Left lung (tissue), 4 donors: ENCODE measurements at regions not wholly inside any gene's neighbourhood (a gene's known extent, or its start where the extent isn't known, plus 50 kb on each side); places are given as distances from the start of the nearest gene placed in this dataset.
"Not testable (repeated sequence)": the region's sequence is repeated elsewhere in the genome, so short reads cannot be mapped to it uniquely, and the experiment has no call there.

Experiments used
- ATAC-seq: fragments of 200-7000 bp; cut with Tn5 transposase; one replicate; pipeline ENCODE4 v1.9.1; 2020; ENCODE audit warnings: moderate library complexity
- DNase-seq, 4 donors: peaks; one replicate each; pipeline ENCODE4 v3.0.0-alpha.2; 2013 to 2020
- H3K27ac ChIP-seq, 2 donors: fragments of 200-600 bp; sonication (generic) in 1 of 2; one replicate each; pipeline versions ENCODE4 v1.5.0 to v1.8.0; 2020 to 2021
- H3K27me3 ChIP-seq, 2 donors: fragments of 200-600 bp; sonication (generic) in 1 of 2; one replicate each; pipeline versions ENCODE4 v1.5.0 to v1.8.0; 2020 to 2021
- H3K36me3 ChIP-seq, 2 donors: fragments of 200-600 bp; sonication (generic) in 1 of 2; one replicate each; pipeline versions ENCODE4 v1.5.0 to v1.8.0; 2020 to 2021
- H3K4me1 ChIP-seq, 2 donors: fragments of 200-600 bp; one replicate each; pipeline ENCODE4 v1.8.0; 2021
- H3K4me3 ChIP-seq, 2 donors: fragments of 200-600 bp; sonication (generic) in 1 of 2; one replicate each; pipeline versions ENCODE4 v1.5.0 to v1.8.0; 2020 to 2021; ENCODE audit warnings: mild to moderate bottlenecking in 1 of 2
- H3K9me3 ChIP-seq, 2 donors: fragments of 200-600 bp; sonication (generic) in 1 of 2; one replicate each; pipeline versions ENCODE4 v1.5.0 to v1.8.0; 2020 to 2021
- intact Hi-C, 2 donors: fragments of 100-400 bp; cut with DNase I; formaldehyde crosslinking; loops; one replicate each; pipeline versions ENCODE4 v1.11.2 to v1.14.2; 2022
- TF ChIP-seq, protein P1 (sequence below), 2 donors: fragments of 200-600 bp; sonication (generic) in 1 of 2; IDR thresholded peaks; one replicate each; pipeline versions ENCODE4 v1.5.0 to v1.8.0; 2021; ENCODE audit warnings: antibody characterized with exemption in 2 of 2
- donor health status: DM: no; HTN: yes; CAD: no.
- donor health status: DM: no; HTN: no; CAD: no.

DNA sequence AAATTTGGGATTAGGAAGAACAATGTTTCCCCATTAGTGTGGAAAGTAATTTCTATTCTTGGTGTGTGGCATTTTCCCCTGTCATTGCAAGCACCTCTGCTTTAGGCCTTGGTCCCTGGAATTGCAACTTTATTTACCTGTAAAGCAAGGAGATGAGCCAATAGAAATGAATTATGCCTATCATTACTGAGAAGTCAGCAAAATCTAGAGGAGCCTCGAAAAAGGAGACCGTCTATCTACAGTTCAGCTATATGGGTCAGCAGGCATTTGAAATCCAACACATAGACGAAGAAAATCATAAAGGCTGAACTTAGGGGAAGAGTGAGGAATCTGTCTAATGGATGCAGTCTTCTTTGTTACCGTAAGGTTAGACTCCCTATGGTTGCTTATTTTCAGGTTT, 161.1 kb downstream of the CCDC71L start:
- Histone ChIP-seq H3K4me1 (no peaks in the 10 kb centered on the region), H3K27me3 (no peaks in the 10 kb centered on the region), H3K4me3 (no peak overlapping the region), H3K36me3 (no peaks in the 10 kb centered on the region), H3K9me3 (no peaks in the 10 kb centered on the region), H3K27ac (no peak overlapping the region)
- intact Hi-C loops: no loop called here
- ATAC-seq: no peak
- TF ChIP-seq, protein P1, sequence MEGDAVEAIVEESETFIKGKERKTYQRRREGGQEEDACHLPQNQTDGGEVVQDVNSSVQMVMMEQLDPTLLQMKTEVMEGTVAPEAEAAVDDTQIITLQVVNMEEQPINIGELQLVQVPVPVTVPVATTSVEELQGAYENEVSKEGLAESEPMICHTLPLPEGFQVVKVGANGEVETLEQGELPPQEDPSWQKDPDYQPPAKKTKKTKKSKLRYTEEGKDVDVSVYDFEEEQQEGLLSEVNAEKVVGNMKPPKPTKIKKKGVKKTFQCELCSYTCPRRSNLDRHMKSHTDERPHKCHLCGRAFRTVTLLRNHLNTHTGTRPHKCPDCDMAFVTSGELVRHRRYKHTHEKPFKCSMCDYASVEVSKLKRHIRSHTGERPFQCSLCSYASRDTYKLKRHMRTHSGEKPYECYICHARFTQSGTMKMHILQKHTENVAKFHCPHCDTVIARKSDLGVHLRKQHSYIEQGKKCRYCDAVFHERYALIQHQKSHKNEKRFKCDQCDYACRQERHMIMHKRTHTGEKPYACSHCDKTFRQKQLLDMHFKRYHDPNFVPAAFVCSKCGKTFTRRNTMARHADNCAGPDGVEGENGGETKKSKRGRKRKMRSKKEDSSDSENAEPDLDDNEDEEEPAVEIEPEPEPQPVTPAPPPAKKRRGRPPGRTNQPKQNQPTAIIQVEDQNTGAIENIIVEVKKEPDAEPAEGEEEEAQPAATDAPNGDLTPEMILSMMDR (IDR thresholded peaks at IDR 0.05): no peak
- DNase-seq: no peak

- intact Hi-C loops, DNase-seq: not testable (repeated sequence)
These were observed 163.0 kb downstream of the CCDC71L start for GRCh38 chr7:106498005-106498404.

DNA sequence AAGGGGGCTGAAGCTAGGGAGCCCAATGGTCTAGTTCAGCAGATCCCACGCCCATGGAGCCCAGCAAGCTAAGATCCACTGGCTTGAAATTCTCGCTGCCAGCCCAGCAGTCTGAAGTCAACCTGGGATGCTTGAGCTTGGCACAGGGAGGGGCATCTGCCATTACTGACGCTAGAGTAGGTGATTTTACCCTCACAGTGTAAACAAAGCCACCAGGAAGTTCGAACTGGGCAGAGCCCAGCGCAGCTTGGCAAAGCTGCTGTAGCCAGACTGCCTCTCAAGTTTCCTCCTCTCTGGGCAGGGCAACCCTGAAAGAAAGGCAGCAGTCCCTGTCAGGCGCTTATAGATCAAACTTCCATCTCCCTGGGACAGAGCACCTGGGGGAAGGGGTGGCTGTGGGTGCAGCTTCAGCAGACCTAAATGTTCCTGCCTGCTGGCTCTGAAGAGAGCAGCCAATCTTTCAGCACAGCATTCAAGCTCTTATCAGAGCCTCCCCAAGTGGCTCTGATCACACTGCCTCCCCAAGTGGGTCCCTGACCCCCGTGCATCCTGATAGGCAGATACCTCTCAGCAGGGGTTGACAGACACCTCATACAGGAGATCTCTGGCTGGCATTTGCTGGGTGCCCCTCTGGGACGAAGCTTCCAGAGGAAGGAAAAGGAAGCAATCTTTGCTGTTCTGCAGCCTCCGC, 167.8 kb downstream of the CCDC71L start:
- Histone ChIP-seq H3K4me1 (no peaks in the 10 kb centered on the region), H3K27ac (no peak overlapping the region), H3K9me3 (no peaks in the 10 kb centered on the region), H3K4me3 (no peak overlapping the region), H3K27me3 (no peaks in the 10 kb centered on the region), H3K36me3 (no peaks in the 10 kb centered on the region)
- DNase-seq (peak in 3 of 4 donors; percentile 19 to 79 (median 64)), ATAC-seq (peak; percentile 88)
- TF ChIP-seq, protein P1 (IDR thresholded peaks at IDR 0.05): no peak
- intact Hi-C loops: no loop called here

More at GRCh38 chr7:106498005-106498404, 163.0 kb downstream of the CCDC71L start:
- ATAC-seq, H3K36me3 ChIP-seq, H3K27me3 ChIP-seq, H3K4me3 ChIP-seq, H3K9me3 ChIP-seq, H3K27ac ChIP-seq, H3K4me1 ChIP-seq: not testable (repeated sequence)

- peaks cover 8 to 19% of the 10 kb centered on the region in 2 donors for H3K4me1 ChIP-seq
- H3K27me3 ChIP-seq: no peaks in the 10 kb centered on the region
- no peak for DNase-seq
- H3K27ac ChIP-seq: no peak overlapping the region
- H3K36me3 ChIP-seq: no peaks in the 10 kb centered on the region
- ATAC-seq: no peak
- H3K4me3 ChIP-seq: no peak overlapping the region
- TF ChIP-seq, protein P1 (IDR thresholded peaks at IDR 0.05): no peak
- no peaks in the 10 kb centered on the region for H3K9me3 ChIP-seq
- intact Hi-C loops: no loop called here
These were observed 172.5 kb downstream of the CCDC71L start for GRCh38 chr7:106488465-106488864.

GRCh38 chr7:106487892-106488291, 173.1 kb downstream of the CCDC71L start:
- no peaks in the 10 kb centered on the region for H3K27me3 ChIP-seq
- TF ChIP-seq, protein P1 (IDR thresholded peaks at IDR 0.05): no peak
- no peak for ATAC-seq
- intact Hi-C loops: no loop called here
- H3K36me3 ChIP-seq: no peaks in the 10 kb centered on the region
- H3K27ac ChIP-seq: no peak overlapping the region
- H3K4me3 ChIP-seq: no peak overlapping the region
- peaks cover 8 to 19% of the 10 kb centered on the region in 2 donors for H3K4me1 ChIP-seq
- H3K9me3 ChIP-seq: no peaks in the 10 kb centered on the region
- no peak for DNase-seq

DNA sequence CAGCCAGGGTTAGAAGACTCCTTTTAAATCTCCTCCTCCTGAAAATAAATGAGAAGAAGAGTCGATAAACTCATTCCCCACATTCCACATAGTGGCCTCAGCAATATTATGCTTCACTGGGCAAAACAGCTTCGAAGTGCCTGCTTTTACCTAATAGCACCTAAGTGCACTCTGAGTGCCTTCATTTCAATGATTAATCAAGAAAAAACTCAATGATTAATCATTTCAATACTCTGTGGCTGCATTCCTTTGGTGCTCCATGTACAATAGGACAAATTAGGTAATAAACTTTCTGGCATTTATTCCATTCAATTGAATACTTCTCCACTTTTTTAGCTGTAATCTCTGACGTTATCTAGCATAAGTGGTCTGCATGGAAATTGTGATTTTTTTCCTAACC, 174.6 kb downstream of the CCDC71L start:
- no peak for DNase-seq
- Histone ChIP-seq H3K36me3 (no peaks in the 10 kb centered on the region), H3K4me3 (no peak overlapping the region), H3K4me1 (peaks cover 8 to 19% of the 10 kb centered on the region in 2 donors), H3K9me3 (no peaks in the 10 kb centered on the region), H3K27me3 (no peaks in the 10 kb centered on the region), H3K27ac (peak overlapping the region in 1 of 2 donors; percentile 30)
- intact Hi-C loops: no loop called here
- peak; percentile 51 for ATAC-seq
- TF ChIP-seq, protein P1 (IDR thresholded peaks at IDR 0.05): no peak
